ENCODE measurements at regions not wholly inside any gene's neighbourhood (a gene's known extent, or its start where the extent isn't known, plus 50 kb on each side); places are given as distances from the start of the nearest gene placed in this dataset.

DNA sequence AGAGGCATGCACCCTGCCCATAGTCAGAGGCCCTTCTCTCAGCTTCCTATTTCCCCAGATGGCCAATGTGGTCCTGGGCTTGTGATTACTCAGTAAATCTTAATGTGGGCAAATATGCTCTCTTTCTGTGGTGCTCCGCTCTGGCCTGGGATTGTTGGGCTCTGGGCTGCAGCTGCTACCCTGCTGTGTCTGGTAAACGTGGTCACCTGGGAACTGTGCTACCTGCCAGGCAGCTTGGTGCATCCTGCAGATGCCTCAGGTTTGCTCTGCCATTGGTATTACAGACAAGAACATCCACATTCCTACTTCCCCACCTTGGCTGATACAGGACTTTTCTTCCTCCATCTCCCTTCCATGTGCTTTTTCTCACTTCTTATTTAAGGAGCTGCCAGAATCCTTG lies 611.5 kb upstream of the IMPG1 start:
- intact Hi-C loops (cut with DNase I; ENCODE audit: low total_unique reads): no loop called here
- Histone ChIP-seq H3K36me3 (no peaks in the 10 kb centered on the region), H3K4me1 (no peaks in the 10 kb centered on the region), H3K4me3 (no peak overlapping the region), H3K9me3 (no peaks in the 10 kb centered on the region), H3K27me3 (no peaks in the 10 kb centered on the region), H3K27ac (no peak overlapping the region)
- DNase-seq: no peak
- TF ChIP-seq EP300 (IDR thresholded peaks at IDR 0.05) (no peak), POLR2AphosphoS5 (IDR thresholded peaks at IDR 0.05) (no peak), POLR2A (IDR thresholded peaks at IDR 0.05) (no peak)
- TF ChIP-seq, protein P1, sequence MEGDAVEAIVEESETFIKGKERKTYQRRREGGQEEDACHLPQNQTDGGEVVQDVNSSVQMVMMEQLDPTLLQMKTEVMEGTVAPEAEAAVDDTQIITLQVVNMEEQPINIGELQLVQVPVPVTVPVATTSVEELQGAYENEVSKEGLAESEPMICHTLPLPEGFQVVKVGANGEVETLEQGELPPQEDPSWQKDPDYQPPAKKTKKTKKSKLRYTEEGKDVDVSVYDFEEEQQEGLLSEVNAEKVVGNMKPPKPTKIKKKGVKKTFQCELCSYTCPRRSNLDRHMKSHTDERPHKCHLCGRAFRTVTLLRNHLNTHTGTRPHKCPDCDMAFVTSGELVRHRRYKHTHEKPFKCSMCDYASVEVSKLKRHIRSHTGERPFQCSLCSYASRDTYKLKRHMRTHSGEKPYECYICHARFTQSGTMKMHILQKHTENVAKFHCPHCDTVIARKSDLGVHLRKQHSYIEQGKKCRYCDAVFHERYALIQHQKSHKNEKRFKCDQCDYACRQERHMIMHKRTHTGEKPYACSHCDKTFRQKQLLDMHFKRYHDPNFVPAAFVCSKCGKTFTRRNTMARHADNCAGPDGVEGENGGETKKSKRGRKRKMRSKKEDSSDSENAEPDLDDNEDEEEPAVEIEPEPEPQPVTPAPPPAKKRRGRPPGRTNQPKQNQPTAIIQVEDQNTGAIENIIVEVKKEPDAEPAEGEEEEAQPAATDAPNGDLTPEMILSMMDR (IDR thresholded peaks at IDR 0.05): no peak
- WGBS, 5 donors: 53 to 76% (median 68%) methylated on average over 2 of the region's 2 CpGs

GRCh38 chr6:76682842-76683241 lies 610.4 kb upstream of the IMPG1 start:
- DNase-seq: no peak
- intact Hi-C loops (cut with DNase I; ENCODE audit: low total_unique reads): no loop called here
- H3K4me3 ChIP-seq: no peak overlapping the region
- 6 to 13% (median 7%) methylated on average over 1 of the region's 1 CpG for WGBS, 5 donors
- H3K9me3 ChIP-seq: no peaks in the 10 kb centered on the region
- no peaks in the 10 kb centered on the region for H3K4me1 ChIP-seq
- no peaks in the 10 kb centered on the region for H3K27me3 ChIP-seq
- H3K27ac ChIP-seq: no peak overlapping the region
- no peaks in the 10 kb centered on the region for H3K36me3 ChIP-seq
- TF ChIP-seq, protein P1 (IDR thresholded peaks at IDR 0.05): peak in 2 of 7 experiments; percentile 12 to 38
- TF ChIP-seq POLR2AphosphoS5 (IDR thresholded peaks at IDR 0.05) (no peak), POLR2A (IDR thresholded peaks at IDR 0.05) (no peak), EP300 (IDR thresholded peaks at IDR 0.05) (no peak)

DNA sequence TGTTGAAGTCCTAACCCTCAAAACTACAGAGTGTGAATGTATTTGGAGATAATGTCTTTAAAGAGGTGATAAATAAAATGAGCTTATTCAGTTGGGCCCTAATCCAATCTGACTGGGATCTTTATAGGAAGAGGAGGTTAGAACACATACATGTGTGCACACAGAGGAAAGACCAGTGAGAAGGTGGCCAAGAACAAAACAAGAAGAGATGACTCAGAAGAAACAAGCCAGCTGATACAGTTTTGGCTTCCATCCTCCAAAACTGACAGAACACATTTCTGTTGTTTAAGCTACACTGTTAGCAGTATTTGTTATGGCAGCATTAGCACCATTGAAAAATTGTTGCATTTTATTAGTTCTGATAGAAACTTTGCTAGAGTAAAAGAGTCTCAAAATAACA lies 609.3 kb upstream of the IMPG1 start:
- TF ChIP-seq, protein P1 (IDR thresholded peaks at IDR 0.05): no peak
- TF ChIP-seq EP300 (IDR thresholded peaks at IDR 0.05): no peak
- DNase-seq: peak in 1 of 2 donors; percentile 50
- Histone ChIP-seq H3K4me1 (no peaks in the 10 kb centered on the region), H3K9me3 (no peaks in the 10 kb centered on the region), H3K27me3 (no peaks in the 10 kb centered on the region), H3K4me3 (no peak overlapping the region), H3K27ac (no peak overlapping the region), H3K36me3 (no peaks in the 10 kb centered on the region)
- intact Hi-C loops (cut with DNase I; ENCODE audit: low total_unique reads): no loop called here

DNA sequence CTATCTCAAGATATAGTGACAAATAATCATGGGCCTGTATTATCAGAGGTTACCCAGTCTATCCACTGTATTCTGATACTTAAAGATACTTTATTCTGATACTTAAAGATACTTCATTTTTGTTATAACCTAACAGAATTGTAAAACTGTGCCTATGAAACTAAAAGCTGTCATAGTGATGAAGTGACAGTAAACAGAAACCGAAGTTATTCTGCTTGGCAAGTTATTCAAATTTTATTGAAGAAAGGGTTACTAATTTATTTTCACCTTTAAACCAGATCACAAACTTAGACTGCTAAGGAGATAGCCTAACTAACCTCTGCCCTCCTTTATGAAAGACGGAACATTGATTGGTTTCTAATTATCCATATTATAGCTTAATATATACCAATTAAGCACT lies 604.6 kb upstream of the IMPG1 start:
- H3K4me3 ChIP-seq: no peak overlapping the region
- no peaks in the 10 kb centered on the region for H3K9me3 ChIP-seq
- H3K36me3 ChIP-seq: no peaks in the 10 kb centered on the region
- DNase-seq: no peak
- H3K27me3 ChIP-seq: no peaks in the 10 kb centered on the region
- no peaks in the 10 kb centered on the region for H3K4me1 ChIP-seq
- TF ChIP-seq POLR2AphosphoS5 (IDR thresholded peaks at IDR 0.05) (no peak), EP300 (IDR thresholded peaks at IDR 0.05) (no peak), POLR2A (IDR thresholded peaks at IDR 0.05) (no peak)
- TF ChIP-seq, protein P1 (IDR thresholded peaks at IDR 0.05): no peak
- intact Hi-C loops (cut with DNase I; ENCODE audit: low total_unique reads): no loop called here
- WGBS, 5 donors: 50 to 61% (median 61%) methylated on average over 2 of the region's 2 CpGs
- H3K27ac ChIP-seq: no peak overlapping the region

DNA sequence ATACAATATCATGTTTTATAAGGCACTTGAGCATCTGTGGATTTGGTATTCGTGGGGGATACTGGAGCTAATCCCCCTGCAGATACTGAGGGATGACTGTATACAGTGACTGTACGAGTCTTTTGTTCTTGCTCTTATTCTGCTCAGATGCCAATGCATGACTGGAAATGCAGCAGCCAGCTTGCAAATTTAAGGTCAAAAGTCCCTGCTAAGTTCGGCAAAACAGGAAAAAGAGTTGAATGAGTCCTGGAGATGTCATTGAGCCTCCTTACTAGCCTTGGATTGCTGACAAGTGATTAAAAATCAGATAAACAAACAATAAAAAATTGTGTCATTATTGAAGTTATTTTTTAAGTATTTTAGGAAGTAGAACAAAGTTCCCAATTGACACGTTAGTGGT lies 599.3 kb upstream of the IMPG1 start:
- Histone ChIP-seq H3K27ac (no peak overlapping the region), H3K9me3 (no peaks in the 10 kb centered on the region), H3K4me1 (no peaks in the 10 kb centered on the region), H3K4me3 (no peak overlapping the region), H3K36me3 (no peaks in the 10 kb centered on the region), H3K27me3 (no peaks in the 10 kb centered on the region)
- TF ChIP-seq POLR2A (IDR thresholded peaks at IDR 0.05): no peak
- WGBS, 5 donors: 56 to 71% (median 63%) methylated on average over 4 of the region's 4 CpGs
- DNase-seq: no peak
- intact Hi-C loops (cut with DNase I; ENCODE audit: low total_unique reads): no loop called here
